Esophagus muscularis mucosa (tissue), 3 donors: ENCODE measurements at regions not wholly inside any gene's neighbourhood (a gene's known extent, or its start where the extent isn't known, plus 50 kb on each side); places are given as distances from the start of the nearest gene placed in this dataset.

Experiments used
- POLR2A ChIP-seq: fragments of 450-650 bp; IDR thresholded peaks from one replicate; pipeline ENCODE4 v1.6.1; 2017; ENCODE audit warnings: antibody characterized with exemption, moderate library complexity, mild to moderate bottlenecking, low read depth
- POLR2AphosphoS5 ChIP-seq, 2 donors: sonication (generic); formaldehyde crosslinking; IDR thresholded peaks; one replicate each; pipeline ENCODE4 v1.6.1; 2017; ENCODE audit warnings: antibody characterized with exemption in 2 of 2
- TF ChIP-seq, protein P1 (sequence below), 3 experiments: fragments of 200-600 bp in 2 of 3; fragments of 450-650 bp in 1 of 3; sonication (generic) in 2 of 3; IDR thresholded peaks; one replicate each; pipeline ENCODE4 v1.5.1; 2017 to 2019; ENCODE audit warnings: antibody characterized with exemption in 3 of 3, mild to moderate bottlenecking in 2 of 3, moderate library complexity in 1 of 3

DNA sequence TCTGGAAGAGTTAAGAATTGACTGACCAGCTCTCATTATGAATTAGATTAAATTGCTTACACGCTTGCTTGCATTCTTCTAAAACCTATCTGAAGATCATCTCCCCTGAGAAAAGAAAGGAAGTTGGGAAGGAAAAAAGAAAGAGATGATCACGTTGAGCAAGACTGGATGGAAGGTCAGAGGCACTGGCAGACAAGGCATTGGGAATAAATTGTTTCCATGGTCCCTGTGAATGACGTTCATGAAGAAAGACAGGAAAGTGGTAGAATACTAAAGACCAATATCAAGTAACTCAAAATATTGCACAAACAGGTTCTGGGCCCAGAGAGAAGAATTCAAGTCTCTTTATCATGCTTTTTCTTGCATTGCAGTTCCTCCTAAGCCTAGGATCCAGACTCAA is 1045.4 kb upstream of the MAP3K7 start:
- TF ChIP-seq, protein P1, sequence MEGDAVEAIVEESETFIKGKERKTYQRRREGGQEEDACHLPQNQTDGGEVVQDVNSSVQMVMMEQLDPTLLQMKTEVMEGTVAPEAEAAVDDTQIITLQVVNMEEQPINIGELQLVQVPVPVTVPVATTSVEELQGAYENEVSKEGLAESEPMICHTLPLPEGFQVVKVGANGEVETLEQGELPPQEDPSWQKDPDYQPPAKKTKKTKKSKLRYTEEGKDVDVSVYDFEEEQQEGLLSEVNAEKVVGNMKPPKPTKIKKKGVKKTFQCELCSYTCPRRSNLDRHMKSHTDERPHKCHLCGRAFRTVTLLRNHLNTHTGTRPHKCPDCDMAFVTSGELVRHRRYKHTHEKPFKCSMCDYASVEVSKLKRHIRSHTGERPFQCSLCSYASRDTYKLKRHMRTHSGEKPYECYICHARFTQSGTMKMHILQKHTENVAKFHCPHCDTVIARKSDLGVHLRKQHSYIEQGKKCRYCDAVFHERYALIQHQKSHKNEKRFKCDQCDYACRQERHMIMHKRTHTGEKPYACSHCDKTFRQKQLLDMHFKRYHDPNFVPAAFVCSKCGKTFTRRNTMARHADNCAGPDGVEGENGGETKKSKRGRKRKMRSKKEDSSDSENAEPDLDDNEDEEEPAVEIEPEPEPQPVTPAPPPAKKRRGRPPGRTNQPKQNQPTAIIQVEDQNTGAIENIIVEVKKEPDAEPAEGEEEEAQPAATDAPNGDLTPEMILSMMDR (IDR thresholded peaks at IDR 0.05) = no peak
- TF ChIP-seq POLR2A = no peak
- no peak for TF ChIP-seq POLR2AphosphoS5 (IDR thresholded peaks at IDR 0.05)
